ENCODE measurements at regions not wholly inside any gene's neighbourhood (a gene's known extent, or its start where the extent isn't known, plus 50 kb on each side); places are given as distances from the start of the nearest gene placed in this dataset.

- no peak for TF ChIP-seq CTCF (conservative IDR thresholded peaks at IDR 0.05; ENCODE audit: low read depth, low read length)
- TF ChIP-seq EZH2 (IDR thresholded peaks at IDR 0.05; ENCODE audit: low read length, unreplicated experiment): no peak
These were observed 394.6 kb upstream of the MON1B start for GRCh38 chr16:76796416-76796815.
